ENCODE measurements at regions not wholly inside any gene's neighbourhood (a gene's known extent, or its start where the extent isn't known, plus 50 kb on each side); places are given as distances from the start of the nearest gene placed in this dataset.

DNA sequence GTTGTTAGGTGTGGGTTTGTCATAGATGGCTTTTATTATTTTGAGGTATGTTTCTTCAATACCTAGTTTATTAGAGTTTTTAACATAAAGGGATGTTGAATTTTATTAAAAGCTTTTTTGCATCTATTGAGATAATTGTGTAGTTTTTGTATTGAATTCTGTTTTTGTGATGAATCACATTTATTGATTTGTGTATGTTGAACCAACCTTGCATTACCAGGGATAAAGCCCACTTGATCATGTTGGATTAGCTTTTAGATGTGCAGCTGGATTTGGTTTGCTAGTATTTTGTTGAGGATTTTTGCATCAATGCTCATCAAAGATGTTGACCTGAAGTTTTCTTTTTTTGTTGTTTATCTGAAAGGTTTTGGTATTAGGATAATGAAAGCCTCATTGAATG, 328.2 kb downstream of the ADCYAP1 start:
- no peak overlapping the region for H3K27ac ChIP-seq
- H3K36me3 ChIP-seq (replicated peaks), result no peaks in the 10 kb centered on the region
- in situ Hi-C loops (cut with HindIII; ENCODE audit: low pct_ligation_motif_present, low sequenced_read_pairs), result no loop called here
- no peak overlapping the region for H3K4me3 ChIP-seq (ENCODE audit: low read depth, low read length)
- TF ChIP-seq, protein P1, sequence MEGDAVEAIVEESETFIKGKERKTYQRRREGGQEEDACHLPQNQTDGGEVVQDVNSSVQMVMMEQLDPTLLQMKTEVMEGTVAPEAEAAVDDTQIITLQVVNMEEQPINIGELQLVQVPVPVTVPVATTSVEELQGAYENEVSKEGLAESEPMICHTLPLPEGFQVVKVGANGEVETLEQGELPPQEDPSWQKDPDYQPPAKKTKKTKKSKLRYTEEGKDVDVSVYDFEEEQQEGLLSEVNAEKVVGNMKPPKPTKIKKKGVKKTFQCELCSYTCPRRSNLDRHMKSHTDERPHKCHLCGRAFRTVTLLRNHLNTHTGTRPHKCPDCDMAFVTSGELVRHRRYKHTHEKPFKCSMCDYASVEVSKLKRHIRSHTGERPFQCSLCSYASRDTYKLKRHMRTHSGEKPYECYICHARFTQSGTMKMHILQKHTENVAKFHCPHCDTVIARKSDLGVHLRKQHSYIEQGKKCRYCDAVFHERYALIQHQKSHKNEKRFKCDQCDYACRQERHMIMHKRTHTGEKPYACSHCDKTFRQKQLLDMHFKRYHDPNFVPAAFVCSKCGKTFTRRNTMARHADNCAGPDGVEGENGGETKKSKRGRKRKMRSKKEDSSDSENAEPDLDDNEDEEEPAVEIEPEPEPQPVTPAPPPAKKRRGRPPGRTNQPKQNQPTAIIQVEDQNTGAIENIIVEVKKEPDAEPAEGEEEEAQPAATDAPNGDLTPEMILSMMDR (IDR thresholded peaks at IDR 0.05; ENCODE audit: low read depth, low read length, missing control alignments), result no peak
- H3K27me3 ChIP-seq (replicated peaks), result no peaks in the 10 kb centered on the region
- no peak for DNase-seq

DNA sequence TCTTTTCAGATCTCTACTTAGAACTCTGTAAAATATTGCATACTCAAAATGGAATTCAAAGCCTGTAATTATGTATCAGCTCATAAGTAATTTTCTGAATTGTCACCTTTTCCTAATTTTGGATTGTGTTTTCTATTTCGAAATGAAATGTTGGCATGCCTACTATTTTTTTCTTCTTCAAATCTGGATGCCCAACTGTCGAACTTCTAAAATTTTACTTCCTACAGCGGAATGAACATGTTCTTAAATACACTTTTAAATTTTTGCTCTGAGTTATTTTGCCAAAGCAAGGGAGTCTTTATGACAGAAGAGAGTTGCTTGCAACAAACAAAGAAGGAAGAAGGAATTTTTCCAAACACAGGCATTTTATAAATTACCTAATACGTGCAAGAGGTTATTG, 336.0 kb downstream of the ADCYAP1 start:
- Histone ChIP-seq H3K4me3 (ENCODE audit: low read depth, low read length) (no peak overlapping the region), H3K36me3 (replicated peaks) (no peaks in the 10 kb centered on the region), H3K27ac (no peak overlapping the region), H3K27me3 (replicated peaks) (no peaks in the 10 kb centered on the region)
- TF ChIP-seq, protein P1 (IDR thresholded peaks at IDR 0.05; ENCODE audit: low read depth, low read length, missing control alignments), result no peak
- no peak for DNase-seq
- in situ Hi-C loops (cut with HindIII; ENCODE audit: low pct_ligation_motif_present, low sequenced_read_pairs), result no loop called here

DNA sequence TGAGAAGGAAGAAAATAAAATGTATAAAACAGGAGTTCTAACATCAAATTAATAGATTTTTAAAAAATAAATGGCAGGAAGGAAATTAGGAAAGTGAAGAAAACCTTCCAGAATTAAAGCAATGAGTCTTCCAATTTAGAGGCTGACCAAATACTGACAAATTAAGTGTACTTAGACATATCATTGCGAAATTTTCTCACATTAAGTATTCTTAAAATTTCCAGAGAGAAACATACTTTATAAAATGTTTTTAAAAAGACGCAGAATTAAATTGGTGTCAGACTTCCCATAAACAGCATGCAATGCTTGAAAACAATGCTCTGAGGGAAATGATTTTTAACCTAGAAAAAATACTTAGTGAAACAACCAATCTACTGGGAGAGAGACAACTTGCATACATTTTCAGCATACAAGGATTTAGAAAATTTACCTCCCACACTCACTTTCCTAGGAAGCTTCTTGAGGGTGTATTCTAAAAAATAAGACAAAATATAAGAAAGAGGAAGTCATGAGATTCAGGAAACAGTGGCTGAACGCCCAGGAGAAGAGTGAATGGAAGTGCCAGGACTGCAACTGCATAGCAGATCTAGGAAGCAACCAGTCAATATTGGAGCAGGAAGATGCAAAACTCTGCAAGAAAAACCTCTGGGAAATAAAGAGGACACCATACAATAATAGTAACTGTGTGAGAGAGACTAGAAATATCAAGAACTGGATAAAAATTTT, 339.9 kb downstream of the ADCYAP1 start:
- TF ChIP-seq, protein P1 (IDR thresholded peaks at IDR 0.05; ENCODE audit: low read depth, low read length, missing control alignments), result no peak
- Histone ChIP-seq H3K27ac (no peak overlapping the region), H3K27me3 (replicated peaks) (no peaks in the 10 kb centered on the region), H3K36me3 (replicated peaks) (no peaks in the 10 kb centered on the region), H3K4me3 (ENCODE audit: low read depth, low read length) (no peak overlapping the region)
- DNase-seq, result no peak
- in situ Hi-C loops (cut with HindIII; ENCODE audit: low pct_ligation_motif_present, low sequenced_read_pairs), result no loop called here

DNA sequence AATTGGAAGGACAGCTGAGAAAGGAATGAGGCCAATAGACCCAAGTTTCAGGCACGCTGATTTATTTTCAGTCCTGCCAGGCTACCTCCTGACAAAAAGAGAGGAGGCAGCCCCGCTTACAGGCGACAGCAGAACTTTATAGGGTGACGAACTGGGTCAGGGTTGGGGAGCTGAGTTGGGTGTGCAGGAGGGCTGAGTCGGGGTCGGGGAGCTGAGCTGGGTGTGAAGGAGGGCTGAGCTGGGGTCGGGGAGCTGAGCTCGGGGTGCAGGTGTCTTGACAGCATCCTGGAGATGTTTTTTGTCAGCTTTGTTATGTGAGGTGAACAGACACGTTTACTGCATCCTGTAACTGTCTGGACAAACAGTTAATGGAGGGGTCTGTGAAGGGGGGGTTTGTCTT, 342.2 kb downstream of the ADCYAP1 start:
- no peaks in the 10 kb centered on the region for H3K36me3 ChIP-seq (replicated peaks)
- DNase-seq, result no peak
- TF ChIP-seq, protein P1 (IDR thresholded peaks at IDR 0.05; ENCODE audit: low read depth, low read length, missing control alignments), result no peak
- H3K27ac ChIP-seq, result no peak overlapping the region
- H3K4me3 ChIP-seq (ENCODE audit: low read depth, low read length), result no peak overlapping the region
- no peaks in the 10 kb centered on the region for H3K27me3 ChIP-seq (replicated peaks)
- in situ Hi-C loops (cut with HindIII; ENCODE audit: low pct_ligation_motif_present, low sequenced_read_pairs), result no loop called here

DNA sequence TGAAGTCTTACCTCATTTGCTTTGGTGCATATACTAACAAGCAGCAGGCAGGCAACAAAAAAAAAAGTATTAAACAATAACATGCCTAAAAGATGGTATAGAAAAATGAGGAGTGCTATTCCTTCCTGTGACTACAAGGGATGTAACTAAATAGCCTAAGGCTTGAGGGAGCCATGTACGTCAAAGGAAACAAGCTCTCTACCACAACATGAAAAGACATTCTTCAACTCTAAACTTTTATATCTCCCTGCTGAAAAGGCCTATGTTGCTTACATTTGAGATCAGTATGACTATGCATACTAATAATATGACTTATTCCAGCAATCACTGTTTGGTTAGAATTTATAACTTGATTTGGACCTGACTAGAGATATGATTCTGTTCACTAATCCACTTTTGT, 347.9 kb downstream of the ADCYAP1 start:
- in situ Hi-C loops (cut with HindIII; ENCODE audit: low pct_ligation_motif_present, low sequenced_read_pairs), result no loop called here
- TF ChIP-seq, protein P1 (IDR thresholded peaks at IDR 0.05; ENCODE audit: low read depth, low read length, missing control alignments), result no peak

DNA sequence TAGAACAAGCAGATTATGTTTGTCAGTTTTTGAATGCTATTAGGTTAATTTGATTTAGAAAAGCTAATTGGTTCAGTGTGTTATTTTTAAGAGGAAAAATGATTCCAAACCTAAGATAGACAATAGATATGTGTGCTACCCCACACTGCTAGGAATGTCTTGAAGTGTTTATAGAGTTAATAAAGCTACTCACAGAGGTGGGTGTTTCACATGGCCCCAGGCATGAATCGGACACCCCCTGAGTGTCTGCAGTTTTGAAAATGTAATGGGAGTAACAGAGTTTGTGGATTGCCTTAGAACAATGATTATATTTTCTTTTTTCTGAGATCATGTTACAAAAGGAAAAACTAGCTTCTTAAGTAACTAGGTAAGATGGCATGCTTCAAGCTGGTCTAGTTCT, 348.3 kb downstream of the ADCYAP1 start:
- Histone ChIP-seq H3K27ac (no peak overlapping the region), H3K36me3 (replicated peaks) (no peaks in the 10 kb centered on the region), H3K4me3 (ENCODE audit: low read depth, low read length) (no peak overlapping the region), H3K27me3 (replicated peaks) (no peaks in the 10 kb centered on the region)
- DNase-seq, result no peak
- TF ChIP-seq, protein P1 (IDR thresholded peaks at IDR 0.05; ENCODE audit: low read depth, low read length, missing control alignments), result no peak
- in situ Hi-C loops (cut with HindIII; ENCODE audit: low pct_ligation_motif_present, low sequenced_read_pairs), result no loop called here

More for the DNA sequence above, 347.9 kb downstream of the ADCYAP1 start:
- Histone ChIP-seq H3K27ac (no peak overlapping the region), H3K4me3 (ENCODE audit: low read depth, low read length) (no peak overlapping the region), H3K27me3 (replicated peaks) (no peaks in the 10 kb centered on the region), H3K36me3 (replicated peaks) (no peaks in the 10 kb centered on the region)
- no peak for DNase-seq
